Stromal cell of bone marrow (primary cell): ENCODE measurements at regions not wholly inside any gene's neighbourhood (a gene's known extent, or its start where the extent isn't known, plus 50 kb on each side); places are given as distances from the start of the nearest gene placed in this dataset.

Experiments
- DNase-seq: peaks from one replicate; pipeline ENCODE4 v3.0.0-alpha.2; 2012; ENCODE audit warnings: low read depth

- DNase-seq, result no peak
Observed at GRCh38 chr18:38402509-38402908, 836.9 kb upstream of the CELF4 start.

DNA sequence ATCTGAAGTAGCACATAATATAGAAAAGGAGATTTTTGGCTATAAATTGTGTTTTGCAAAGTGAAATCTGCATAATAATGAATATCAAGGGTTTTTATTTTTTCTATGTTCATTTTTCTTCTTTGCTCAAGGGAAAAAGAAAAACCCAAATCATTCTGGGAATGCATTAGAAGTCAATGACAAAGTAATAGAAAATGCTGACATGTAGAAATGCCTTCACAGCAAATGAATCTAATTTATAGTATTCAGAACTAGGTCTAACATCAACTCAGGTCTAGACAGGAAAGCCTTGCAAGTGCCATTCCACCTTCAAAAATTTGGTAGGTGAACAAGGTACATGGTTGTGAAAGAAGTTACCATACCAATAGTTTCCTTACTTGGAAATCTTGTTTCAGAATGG lies 831.5 kb upstream of the CELF4 start:
- no peak for DNase-seq

GRCh38 chr18:38386146-38386545 lies 820.5 kb upstream of the CELF4 start:
- DNase-seq, result no peak

- no peak for DNase-seq
Observed at GRCh38 chr18:38369772-38370690, 804.4 kb upstream of the CELF4 start.

- no peak for DNase-seq
Observed at GRCh38 chr18:38368886-38369285, 803.3 kb upstream of the CELF4 start.

DNA sequence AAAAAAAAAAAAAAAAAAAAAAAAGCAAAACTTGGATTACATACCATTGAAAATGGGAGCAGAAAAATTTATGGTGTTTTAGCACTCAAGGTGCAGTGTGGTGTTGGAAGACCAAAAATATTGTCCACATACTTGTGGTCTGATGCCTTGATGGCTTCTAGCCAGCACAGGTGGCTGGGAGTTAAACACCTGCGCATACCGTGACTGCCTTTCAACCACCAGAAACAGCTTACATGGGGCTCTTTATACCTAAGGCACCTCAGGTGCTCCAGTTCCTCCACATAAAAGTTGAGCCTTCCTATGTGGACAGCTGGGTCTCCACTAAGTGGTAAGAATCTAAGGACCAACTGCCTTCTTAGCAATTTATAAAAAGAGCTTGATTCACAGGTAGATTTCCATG lies 802.6 kb upstream of the CELF4 start:
- no peak for DNase-seq

GRCh38 chr18:38367473-38367872 lies 801.9 kb upstream of the CELF4 start:
- no peak for DNase-seq

- no peak for DNase-seq
Observed at GRCh38 chr18:38362286-38362792, 796.7 kb upstream of the CELF4 start.

GRCh38 chr18:38358805-38359657 lies 793.4 kb upstream of the CELF4 start:
- no peak for DNase-seq

DNA sequence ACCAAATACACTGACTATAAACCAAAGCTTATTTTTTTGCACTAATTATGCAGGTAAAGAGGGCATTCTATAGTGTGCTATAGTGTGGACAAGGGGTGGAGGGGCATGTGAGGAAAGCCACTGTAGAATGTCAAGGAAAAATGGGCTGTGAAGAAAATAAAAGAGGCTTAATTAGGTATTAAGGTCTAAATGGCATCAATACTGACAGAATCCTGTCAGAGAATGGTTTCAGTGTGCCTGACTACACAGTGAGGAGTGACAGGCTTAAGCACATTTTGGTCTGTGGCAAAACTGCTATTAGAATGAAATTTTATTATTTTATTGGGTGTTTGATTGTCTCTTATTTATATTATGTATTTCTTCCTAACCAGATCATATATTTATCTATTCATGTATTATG lies 787.6 kb upstream of the CELF4 start:
- no peak for DNase-seq

GRCh38 chr18:38350141-38350540 lies 784.5 kb upstream of the CELF4 start:
- no peak for DNase-seq

- no peak for DNase-seq
Observed at GRCh38 chr18:38330573-38330972, 765.0 kb upstream of the CELF4 start.

GRCh38 chr18:38329145-38329544 lies 763.5 kb upstream of the CELF4 start:
- DNase-seq, result no peak

DNA sequence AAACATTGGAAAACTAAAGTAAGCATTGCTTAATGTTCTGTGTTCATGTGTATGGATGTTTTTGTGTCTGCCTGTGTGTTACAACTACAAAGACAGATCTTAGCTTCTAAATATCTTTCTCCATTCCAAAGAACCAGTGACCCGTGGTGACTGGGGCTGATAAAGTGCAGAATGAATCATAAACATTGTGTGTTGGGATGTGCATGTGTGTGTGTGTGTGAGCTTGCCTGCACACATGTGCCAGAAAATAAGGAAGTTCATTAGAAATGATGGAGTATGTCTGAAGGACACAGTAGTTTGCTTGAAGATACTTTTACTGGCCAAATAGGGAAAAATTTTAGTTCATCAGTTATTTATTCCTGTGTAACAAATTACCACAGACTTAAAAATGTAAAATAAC lies 756.6 kb upstream of the CELF4 start:
- DNase-seq, result no peak

GRCh38 chr18:38321262-38321661 lies 755.7 kb upstream of the CELF4 start:
- no peak for DNase-seq

DNA sequence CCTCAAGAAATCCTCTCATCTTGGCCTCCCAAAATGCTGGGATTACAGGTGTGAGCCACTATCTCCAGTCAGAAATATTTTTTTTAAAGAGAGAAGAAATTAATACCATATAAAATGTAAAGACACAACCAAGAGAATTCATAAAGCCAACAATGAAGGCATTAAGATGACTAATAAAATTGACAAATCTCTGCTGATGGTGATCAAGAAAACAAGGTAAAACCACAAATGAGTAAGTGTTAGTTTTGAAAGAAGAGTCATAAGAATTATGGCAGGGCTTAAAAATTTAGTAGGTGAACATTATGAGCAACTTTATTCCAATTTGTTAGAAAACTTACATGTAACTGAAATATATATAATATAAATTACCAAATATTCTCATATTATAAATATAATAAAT lies 752.8 kb upstream of the CELF4 start:
- no peak for DNase-seq

DNA sequence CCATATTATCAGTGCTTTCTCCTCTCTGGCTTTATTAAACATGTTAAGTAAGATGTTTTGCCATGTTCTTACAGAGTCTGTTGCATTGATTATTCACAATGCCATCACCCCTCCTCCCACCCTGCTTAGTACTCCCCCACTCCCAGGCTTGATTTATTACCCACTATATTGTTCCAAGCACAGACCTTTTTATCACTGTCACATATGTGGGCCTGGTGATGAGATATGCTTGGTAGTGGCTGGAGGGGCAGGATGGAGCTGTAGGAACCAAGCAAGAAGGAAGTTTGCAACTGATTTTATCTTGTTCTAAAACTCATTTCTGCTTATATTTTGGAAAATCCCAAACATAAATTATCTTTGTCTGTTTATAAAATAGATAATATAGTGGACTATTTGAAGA lies 748.2 kb upstream of the CELF4 start:
- no peak for DNase-seq

GRCh38 chr18:38312532-38312931 lies 746.9 kb upstream of the CELF4 start:
- no peak for DNase-seq

- DNase-seq, result no peak
Observed at GRCh38 chr18:38310936-38311335, 745.3 kb upstream of the CELF4 start.

DNA sequence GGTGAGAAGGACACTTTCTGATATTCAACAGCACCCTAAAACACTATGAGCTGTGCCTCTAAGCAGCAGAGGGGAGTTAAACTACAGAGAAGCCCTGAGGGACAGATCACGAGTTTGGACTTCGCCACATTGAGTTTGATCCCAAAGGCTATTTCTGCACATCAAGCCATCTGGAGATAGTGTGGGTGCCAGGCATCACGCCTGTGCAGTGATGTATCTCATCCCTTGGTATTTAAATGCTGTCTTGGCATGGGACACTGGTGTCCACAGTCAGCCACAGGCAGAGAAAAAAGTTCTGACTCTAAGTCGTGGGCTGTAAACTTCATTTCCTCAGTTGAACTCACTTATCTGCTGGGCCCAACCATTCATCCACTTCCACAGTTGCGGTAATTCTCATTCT lies 742.3 kb upstream of the CELF4 start:
- DNase-seq, result no peak

DNA sequence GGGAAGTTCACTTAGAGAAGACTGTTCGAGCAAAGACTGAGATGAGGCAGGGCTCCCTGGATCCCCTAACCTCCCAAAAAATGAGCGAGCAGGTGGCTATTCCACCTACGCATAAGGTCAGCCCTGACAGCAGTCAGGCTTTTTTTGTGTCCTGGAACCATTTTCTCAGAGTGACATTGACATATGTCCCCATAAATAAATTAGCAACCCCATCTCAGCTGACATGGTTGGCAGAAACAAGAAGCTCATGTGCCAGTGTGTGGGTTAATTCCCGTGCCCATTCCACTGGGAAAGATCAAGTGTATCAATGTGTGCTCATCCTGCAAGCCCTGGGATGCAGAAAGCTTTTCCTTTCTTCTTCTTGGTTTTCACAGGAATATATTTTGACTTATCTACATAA lies 740.4 kb upstream of the CELF4 start:
- no peak for DNase-seq

DNA sequence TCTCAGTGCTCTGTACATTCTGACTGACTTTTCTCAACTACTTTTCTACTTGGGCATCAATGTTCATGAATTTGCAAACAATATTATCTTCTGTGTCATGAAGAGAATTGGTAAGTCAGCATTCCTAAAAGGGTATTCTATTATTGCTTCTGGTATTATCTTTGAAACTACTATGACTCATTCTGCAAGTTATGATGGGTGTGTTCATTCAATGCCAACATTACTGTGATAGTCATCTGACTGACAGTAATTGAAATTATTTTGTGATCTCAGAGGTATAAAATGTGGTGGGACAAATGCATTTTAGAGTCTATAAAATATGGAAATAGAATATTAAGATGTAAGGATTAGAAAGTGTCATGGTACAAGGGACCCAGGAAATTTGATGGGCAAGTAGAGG lies 736.0 kb upstream of the CELF4 start:
- no peak for DNase-seq

DNA sequence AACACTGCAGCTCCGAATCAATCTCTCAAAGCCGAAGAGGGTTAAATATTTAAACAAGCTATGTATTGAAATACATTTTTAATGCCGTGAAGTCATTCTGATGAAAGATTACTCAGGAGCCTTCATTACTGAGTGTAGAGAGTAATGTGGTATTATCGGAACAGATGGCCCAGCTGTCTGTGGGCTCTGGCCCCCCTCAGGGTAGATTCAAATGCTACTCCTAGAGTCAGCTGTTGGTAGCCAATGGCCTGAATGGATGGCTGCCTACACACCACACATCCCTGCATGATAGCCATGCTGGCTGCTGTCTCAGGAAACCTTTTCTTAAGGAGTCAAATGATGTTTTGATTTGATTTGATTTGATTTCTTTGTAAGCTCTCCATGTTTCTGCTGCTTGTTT lies 732.3 kb upstream of the CELF4 start:
- DNase-seq, result no peak
